ENCODE measurements at regions not wholly inside any gene's neighbourhood (a gene's known extent, or its start where the extent isn't known, plus 50 kb on each side); places are given as distances from the start of the nearest gene placed in this dataset.

DNA sequence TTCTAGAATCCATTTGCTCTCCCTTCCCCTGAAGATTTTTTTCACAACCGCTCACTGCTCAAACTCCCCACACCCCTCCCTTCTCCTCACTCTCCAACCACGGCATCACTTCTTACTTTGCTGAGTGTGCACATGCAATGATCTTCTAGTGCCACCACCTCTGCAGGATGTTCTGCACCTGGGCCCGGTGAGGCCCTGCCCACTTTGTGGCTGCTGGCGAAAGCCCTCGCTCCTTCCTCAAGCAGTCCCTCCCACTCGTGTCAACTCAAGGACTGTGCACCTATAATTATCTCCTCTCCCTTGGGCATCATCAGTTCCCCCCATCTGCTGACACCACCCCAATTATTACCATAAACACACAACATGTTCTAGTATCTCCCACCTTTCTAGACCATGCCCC lies 91.0 kb upstream of the LANCL2 start:
- DNase-seq (ENCODE audit: extremely low read depth, low read depth): no peak
- TF ChIP-seq CTCF (IDR thresholded peaks at IDR 0.05; ENCODE audit: low read depth, low read length): no peak

DNA sequence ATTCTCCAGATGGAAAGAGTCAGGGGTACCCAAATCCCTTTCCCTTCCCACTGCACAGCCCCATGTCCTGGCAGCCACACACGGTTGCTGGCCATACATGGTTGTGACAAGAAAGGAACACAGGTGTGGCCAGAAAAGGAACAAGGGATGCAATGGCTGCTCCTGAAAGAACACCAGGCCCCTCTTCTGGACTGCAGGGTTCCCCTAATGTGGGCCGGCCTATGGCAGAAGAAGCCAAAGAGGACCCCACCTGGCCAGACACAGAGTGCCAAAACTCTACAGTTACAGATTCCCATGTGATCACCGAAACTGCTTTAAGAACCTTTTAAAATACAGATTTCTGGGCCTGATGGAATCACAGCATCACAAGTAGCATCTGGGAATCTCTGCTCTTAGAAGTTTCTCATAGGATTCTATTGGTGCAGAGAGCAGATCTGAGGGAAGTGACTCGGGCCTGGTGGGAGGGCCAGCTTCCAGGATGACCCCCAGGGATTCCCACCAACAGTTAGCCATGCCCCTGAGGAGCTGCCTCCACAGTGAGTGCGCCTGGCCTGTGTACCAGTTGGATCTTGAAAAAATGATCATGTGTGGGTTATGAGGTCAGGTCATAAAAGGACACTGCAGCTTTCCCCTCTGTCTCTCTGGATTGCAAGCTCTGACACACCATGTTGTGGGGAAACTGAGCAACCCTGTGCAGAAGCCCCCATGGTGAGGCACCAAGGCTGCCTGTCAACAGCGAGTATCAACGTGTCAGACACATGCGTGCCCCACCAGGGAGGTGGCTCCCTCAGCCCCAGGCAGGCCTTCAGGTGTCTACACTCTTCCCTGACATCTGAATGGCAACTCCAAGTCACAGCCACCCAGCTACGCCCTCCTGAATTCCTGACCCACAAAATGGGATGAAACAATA lies 89.6 kb upstream of the LANCL2 start:
- no peak for TF ChIP-seq CTCF (IDR thresholded peaks at IDR 0.05; ENCODE audit: low read depth, low read length)
- DNase-seq (ENCODE audit: extremely low read depth, low read depth): no peak

DNA sequence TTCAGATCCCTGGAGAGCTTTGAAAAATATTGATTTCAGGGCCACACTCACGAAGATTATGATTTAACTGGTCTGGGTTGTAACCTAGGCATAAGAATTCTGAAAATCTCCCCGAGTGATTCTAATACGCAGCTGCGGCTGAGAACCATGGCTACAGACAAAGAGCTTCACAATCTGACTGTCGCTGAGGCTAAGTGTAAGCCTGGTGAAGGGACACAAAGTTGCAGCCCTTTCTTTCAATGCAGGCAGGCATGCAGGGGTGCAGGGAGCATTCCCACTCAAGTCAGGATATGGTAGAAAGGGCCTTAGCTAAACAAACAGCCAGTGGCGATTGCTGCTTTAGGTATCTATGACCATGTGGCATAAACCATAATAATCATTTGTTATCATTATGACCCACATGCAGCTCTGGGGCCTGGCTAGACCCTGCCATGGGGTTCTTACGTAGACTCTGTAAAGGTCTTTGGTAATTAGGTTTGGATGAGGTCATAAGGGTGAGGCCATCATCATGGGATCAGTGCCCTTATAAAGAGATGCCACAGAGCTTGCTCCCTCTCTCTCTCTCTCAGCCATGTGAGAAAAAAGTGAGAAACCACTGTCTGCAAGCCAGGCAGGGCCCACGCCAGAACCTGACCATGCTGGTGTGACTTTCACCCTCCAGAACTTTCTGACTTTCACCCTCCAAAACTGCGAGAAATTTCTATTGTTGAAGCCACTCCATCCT lies 88.4 kb upstream of the LANCL2 start:
- DNase-seq (ENCODE audit: extremely low read depth, low read depth): no peak
- no peak for TF ChIP-seq CTCF (IDR thresholded peaks at IDR 0.05; ENCODE audit: low read depth, low read length)

GRCh38 chr7:55277916-55278315 lies 87.2 kb upstream of the LANCL2 start:
- TF ChIP-seq CTCF (IDR thresholded peaks at IDR 0.05; ENCODE audit: low read depth, low read length): no peak
- DNase-seq (ENCODE audit: extremely low read depth, low read depth): no peak

GRCh38 chr7:55278321-55278720 lies 86.8 kb upstream of the LANCL2 start:
- TF ChIP-seq CTCF (IDR thresholded peaks at IDR 0.05; ENCODE audit: low read depth, low read length): no peak
- DNase-seq (ENCODE audit: extremely low read depth, low read depth): no peak

DNA sequence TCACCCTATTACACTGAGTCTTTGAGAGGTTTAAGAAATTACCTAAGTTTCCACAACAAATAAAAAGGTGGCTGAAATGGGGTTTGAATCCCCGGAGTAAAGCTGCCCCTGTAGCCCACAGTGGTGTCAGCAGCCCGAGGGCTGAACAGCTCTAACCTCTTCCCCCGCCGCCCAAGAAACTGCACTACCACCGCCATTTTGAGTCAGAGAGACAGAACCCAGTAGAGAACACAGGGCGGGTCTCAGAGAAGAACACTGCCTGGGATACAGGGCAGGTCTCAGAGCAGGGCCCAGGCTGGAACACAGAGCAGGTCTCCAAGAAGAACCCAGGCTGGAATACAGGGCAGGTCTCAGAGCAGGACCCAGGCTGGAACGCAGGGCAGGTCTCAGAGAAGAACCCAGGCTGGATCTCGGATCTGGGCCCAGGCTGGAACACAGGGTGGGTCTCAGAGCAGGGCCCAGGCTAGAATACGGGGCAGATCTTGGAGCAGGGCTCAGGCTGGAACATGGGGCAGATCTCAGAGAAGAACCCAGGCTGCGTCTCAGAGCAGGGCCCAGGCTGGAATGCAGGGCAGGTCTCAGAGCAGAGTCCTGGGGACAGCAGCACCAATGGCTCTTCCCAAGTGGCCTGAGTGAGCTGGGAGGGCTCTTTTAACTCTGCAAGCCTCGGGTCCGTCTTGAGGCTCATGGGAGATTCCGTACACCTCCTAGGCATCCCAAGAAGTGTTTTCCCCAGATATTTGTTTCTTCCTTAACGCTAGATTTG lies 85.9 kb upstream of the LANCL2 start:
- no peak for TF ChIP-seq CTCF (IDR thresholded peaks at IDR 0.05; ENCODE audit: low read depth, low read length)
- no peak for DNase-seq (ENCODE audit: extremely low read depth, low read depth)

Data from AG09319 (cell line).